ENCODE measurements at regions not wholly inside any gene's neighbourhood (a gene's known extent, or its start where the extent isn't known, plus 50 kb on each side); places are given as distances from the start of the nearest gene placed in this dataset.

- TF ChIP-seq, protein P1, sequence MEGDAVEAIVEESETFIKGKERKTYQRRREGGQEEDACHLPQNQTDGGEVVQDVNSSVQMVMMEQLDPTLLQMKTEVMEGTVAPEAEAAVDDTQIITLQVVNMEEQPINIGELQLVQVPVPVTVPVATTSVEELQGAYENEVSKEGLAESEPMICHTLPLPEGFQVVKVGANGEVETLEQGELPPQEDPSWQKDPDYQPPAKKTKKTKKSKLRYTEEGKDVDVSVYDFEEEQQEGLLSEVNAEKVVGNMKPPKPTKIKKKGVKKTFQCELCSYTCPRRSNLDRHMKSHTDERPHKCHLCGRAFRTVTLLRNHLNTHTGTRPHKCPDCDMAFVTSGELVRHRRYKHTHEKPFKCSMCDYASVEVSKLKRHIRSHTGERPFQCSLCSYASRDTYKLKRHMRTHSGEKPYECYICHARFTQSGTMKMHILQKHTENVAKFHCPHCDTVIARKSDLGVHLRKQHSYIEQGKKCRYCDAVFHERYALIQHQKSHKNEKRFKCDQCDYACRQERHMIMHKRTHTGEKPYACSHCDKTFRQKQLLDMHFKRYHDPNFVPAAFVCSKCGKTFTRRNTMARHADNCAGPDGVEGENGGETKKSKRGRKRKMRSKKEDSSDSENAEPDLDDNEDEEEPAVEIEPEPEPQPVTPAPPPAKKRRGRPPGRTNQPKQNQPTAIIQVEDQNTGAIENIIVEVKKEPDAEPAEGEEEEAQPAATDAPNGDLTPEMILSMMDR (IDR thresholded peaks at IDR 0.05) = no peak
- TF ChIP-seq POLR2A (IDR thresholded peaks at IDR 0.05) (no peak), POLR2AphosphoS5 (IDR thresholded peaks at IDR 0.05) (no peak), EP300 (IDR thresholded peaks at IDR 0.05) (no peak)
These were observed 631.6 kb upstream of the CDH18 start for GRCh38 chr5:20619591-20619990.
